DLD1 (cell line): ENCODE measurements at regions not wholly inside any gene's neighbourhood (a gene's known extent, or its start where the extent isn't known, plus 50 kb on each side); places are given as distances from the start of the nearest gene placed in this dataset.

Experiments used
- in situ Hi-C: cut with HindIII; loops from 2 replicates; pipeline ENCODE4 v1.10.0; 2017; ENCODE audit warnings: low sequenced_read_pairs

- in situ Hi-C loops: no loop called here
Measured at GRCh38 chr10:125283836-125284614, 123.7 kb upstream of the CTBP2 start.

GRCh38 chr10:125283191-125283835 is 123.0 kb upstream of the CTBP2 start:
- in situ Hi-C loops: no loop called here

- in situ Hi-C loops: no loop called here
Measured at GRCh38 chr10:125281091-125281490, 120.7 kb upstream of the CTBP2 start.

DNA sequence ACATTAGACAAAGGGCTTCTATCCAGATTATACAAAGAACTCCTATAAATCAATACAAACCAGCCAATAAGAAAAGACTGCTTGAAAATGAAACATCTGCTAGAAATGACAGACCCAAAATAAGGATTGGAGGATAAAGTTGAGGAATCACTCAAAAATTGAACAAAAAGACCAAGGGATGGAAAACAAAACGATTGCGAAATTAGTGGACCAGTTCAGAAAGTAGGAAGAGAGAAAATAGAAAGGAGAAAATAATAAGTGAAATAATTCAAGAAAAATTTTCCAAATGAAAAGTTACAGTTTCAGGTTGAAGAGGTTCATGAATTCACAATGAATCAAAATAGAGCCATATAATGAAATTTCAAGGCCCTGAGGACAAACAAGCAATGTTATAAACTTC is 115.8 kb upstream of the CTBP2 start:
- in situ Hi-C loops: loop anchor here (10.0 kb wide), 1 partner anchor 171 kb away; no protein-coding TSS in a partner anchor

DNA sequence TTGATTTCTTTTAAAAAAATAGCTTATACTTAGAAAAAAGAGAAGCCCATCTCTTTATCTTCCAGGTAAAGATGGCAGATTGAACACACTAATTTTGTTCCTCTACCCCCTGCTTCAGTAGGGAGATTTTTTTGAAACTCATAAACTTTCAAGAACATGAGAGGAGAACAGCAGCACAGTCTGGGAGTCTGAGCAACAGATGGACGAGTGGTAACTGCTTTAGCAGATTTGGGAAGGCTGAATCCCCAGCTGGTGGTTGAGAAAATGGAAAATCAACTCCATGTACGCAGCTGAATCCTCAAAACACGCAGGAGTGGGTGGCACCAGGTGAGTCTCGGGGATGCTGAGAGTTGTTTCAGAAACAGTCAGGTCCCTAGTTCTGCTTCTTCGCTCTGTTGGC is 114.6 kb upstream of the CTBP2 start:
- in situ Hi-C loops: loop anchor here (10.0 kb wide), 1 partner anchor 170 kb away; no protein-coding TSS in a partner anchor

- in situ Hi-C loops: loop anchor here (10.0 kb wide), 1 partner anchor 168 kb away; no protein-coding TSS in a partner anchor
Measured at GRCh38 chr10:125273023-125273422, 112.7 kb upstream of the CTBP2 start.

GRCh38 chr10:125269716-125270115 is 109.4 kb upstream of the CTBP2 start:
- in situ Hi-C loops: loop anchor here (10.0 kb wide), 1 partner anchor 165 kb away; no protein-coding TSS in a partner anchor

DNA sequence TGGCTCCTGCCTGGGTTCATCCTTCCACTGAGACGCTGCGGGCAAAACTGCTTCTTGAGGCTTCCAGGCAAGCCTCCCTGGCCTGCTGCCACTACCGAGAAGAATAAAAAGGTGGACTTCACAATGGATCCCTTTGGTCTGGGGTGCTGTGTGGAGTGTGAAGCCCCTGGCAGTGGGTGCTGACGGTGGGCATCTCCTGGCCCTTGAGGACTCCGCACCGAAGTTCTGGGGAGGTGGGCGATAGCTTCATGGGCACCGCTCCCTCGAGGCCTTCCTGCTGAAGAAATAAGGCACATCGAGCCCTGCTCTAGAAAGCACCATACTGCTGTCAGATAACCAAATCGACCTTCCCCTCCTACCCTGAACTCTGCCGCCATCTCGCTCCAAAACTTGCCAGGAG is 106.6 kb upstream of the CTBP2 start:
- in situ Hi-C loops: no loop called here

DNA sequence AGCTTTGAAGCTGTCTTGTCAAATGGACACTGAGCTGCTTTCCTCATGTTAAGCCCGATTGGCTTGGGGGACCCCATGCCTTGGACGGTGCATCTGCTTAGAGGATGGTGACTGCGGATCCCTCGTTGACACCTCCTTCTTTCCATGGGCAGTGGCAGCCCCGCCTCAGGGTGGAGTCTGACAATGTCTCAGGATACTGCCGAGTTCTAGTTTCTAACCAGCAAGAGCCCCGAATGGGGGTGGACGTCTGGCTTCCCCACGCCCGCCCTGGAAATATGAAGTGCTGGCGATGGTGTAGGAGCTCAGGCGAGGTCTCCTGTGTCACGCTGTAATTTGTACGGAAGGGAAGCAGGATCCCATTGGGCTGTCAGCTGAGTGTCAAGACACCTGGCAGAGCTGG is 106.2 kb upstream of the CTBP2 start:
- in situ Hi-C loops: no loop called here

DNA sequence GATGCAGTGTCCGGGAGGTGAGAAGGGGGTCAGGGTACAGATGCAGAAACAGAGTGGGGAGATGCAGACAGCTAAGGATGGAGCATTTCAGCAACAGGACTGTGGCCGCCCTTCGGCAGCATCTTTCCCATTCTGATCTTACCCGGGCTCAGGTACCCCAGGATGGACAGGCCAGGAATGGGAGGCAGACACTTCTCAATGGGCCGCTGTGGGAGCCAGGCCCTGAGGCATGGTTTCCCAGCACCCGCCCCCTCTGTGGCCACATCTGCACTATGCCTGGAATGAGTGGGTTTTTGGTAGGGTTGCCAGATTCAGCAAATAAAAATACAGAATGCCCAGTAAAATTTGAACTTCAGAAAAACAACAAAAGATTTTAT is 105.2 kb upstream of the CTBP2 start:
- in situ Hi-C loops: no loop called here

DNA sequence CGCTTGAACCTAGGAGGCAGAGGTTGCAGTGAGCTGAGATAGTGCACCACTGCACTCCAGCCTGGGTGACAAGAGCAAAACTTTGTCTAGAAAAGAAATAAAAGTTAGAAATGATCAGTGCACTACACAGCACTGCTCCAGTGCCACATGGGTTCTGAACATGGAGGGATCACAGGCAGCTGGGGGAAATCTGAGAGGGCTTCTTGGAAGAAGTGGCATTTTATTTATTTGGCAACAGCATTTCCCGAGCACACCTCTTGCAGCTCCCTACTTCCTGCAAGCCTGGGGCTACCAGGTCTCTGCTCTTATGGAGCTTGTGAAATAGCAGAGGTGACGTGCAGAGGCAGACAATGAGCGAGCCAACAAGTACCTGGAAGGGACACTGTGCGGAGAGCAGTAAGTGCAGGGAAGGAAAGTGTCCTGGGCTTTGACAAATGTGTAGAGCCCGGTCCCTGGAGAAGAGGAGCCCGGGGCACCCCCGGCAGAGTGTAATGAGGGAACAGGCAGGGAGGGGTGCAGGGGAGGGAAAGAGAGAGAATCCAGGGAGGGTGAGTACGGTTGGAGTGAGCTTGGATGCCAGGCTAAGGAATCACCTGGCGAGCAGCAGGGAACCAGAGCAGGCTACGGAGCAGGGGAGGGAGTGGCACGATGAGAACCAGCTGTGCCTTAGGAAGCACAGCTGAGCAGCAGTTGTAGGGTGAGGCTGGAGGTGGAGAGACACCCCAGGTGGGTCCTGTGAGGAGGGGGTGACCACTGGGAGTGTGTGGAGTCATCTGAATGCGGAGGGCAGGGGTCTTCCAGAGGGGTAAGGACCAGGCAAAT is 104.6 kb upstream of the CTBP2 start:
- in situ Hi-C loops: no loop called here

DNA sequence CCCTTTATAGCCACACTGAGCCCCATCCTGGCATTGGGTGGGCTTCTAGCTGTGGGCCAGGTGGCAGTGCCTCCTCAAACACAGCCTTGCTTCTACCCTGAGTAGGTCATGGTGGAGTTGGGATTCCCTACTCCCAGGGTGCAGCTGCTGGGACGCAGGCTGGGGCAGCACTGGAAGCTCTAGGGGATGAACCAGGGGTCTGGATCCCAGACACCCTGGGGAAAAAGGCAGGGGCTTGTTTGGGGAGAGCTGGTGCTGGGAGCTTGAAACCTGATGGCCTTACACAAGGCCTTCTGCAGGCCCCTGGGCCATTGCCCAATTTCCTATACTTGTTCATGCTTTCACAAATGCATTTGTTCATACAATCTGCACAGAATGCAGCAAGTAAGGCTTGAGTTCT is 103.7 kb upstream of the CTBP2 start:
- in situ Hi-C loops: no loop called here

- in situ Hi-C loops: no loop called here
Measured at GRCh38 chr10:125263551-125263950, 103.2 kb upstream of the CTBP2 start.

DNA sequence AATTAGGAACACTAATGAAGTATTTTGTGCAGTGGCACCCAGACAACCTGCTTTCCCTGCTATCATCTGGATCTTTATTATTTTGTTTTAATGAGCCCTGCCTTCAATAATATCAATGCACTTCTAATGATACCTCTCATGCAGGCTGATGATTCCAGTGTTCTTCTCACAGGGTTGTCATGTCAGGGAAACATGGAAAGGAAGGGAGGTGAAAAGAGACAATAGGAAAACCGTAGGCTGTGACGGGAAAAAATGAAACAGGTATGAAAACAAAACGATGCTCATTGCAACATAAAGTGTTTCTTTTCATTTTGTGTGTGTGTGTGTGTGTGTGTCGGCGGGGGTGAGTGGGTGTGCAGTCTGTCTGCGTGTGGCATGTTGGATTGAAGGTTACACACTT is 102.6 kb upstream of the CTBP2 start:
- in situ Hi-C loops: no loop called here

DNA sequence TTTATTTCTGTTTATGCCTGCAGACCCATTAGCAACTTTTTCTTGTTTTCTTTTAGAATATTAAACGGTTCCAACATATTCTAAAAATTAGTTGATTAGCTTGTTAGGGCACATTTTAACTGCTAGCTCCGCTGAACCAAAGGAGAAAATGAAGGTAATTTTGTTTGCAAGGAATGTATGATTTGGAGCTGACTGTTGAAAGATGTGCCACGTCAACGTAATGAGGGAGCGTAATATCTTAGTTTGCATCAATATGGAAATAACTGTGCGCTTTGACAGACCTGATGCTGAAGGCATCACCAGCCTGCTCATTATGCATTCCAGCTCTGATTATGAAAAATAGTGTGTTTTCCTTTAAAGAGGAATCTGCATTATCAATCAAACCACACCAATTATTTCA is 102.0 kb upstream of the CTBP2 start:
- in situ Hi-C loops: no loop called here

DNA sequence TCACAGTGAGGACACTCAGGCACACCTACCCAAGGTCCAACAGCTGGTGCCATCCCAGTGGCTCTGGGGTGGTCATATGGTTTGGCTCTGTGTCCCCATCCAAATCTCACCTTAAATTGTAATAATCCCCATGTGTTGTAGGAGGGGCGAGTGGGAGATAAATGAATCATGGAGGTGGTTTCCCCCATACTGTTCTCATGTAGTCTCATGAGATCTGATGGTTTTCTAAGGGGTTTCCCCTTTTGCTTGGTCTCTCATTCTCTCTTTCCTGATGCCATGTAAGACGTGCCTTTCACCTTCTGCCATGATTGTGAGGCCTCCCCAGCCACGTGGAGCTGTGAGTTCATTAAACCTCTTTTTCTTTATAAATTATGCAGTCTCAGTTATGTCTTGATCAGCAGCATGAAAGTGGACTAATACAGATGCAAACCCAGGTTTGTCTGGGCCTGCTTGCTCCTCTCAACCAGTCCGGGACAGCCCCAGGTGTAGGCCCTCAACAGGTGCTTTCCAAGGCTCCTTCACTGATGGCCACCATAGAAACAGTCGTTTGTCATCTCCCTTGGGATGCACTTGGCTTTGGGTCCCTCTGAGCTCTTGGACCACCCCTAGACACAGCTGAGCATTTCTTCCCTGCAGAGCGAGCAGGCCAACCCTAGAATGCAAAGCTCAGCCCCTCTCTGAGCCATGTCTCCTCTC is 101.3 kb upstream of the CTBP2 start:
- in situ Hi-C loops: no loop called here

- in situ Hi-C loops: no loop called here
Measured at GRCh38 chr10:125260260-125260659, 99.9 kb upstream of the CTBP2 start.

- in situ Hi-C loops: no loop called here
Measured at GRCh38 chr10:125259651-125260050, 99.3 kb upstream of the CTBP2 start.

- in situ Hi-C loops: no loop called here
Measured at GRCh38 chr10:125258676-125259075, 98.3 kb upstream of the CTBP2 start.

DNA sequence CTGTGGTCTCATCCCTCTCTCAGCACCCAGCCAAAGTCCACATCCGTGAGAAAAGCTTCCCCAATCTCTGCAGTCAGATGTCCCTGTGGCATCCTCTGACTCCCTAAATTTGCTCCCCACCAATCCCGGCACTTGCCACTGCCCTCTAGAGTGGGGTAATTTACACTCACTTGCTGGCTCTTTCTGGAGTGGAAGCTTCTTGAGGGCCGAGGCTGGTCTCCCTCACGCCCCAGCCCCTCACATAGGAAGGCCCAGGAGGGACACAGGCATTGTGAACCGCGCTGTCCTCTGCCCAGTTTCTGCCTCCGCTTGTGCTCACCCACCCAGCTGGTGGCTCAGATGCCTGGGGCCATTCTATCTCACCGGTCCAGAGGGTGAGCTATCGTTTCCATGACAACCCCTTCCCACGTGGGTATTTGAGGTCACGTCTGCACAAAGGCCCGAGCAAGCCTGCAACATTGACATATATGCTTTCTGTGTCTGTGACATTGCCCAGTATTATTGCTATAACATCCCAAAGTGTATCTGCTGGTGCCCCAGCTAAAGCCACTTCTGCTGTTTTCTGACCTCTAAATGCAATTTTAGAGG is 97.3 kb upstream of the CTBP2 start:
- in situ Hi-C loops: no loop called here

DNA sequence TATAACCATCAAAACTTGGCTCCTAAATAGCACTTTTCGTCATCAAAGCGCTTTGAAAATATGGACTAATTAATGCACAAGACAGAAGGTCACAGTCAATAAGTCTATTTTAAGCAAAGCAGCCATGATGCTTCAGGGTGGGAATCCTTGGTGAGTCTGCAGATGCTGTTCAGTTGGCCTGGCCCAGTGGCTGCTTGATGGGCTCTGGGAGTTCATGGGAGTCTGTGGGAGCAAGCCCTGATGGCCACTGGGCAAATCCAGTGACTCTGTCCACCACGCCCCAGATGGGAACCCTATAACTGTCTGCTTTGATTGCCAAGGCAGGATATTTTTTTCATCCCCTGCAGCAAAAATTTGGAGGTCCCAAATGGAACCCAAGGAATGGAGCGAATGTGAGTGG is 95.7 kb upstream of the CTBP2 start:
- in situ Hi-C loops: no loop called here
